GM19238 (cell line): ENCODE measurements at regions not wholly inside any gene's neighbourhood (a gene's known extent, or its start where the extent isn't known, plus 50 kb on each side); places are given as distances from the start of the nearest gene placed in this dataset.
"Not testable (repeated sequence)": the region's sequence is repeated elsewhere in the genome, so short reads cannot be mapped to it uniquely, and the experiment has no call there.

Source experiments
- DNase-seq: peaks from one replicate; pipeline ENCODE4 v3.0.0; 2011; ENCODE audit warnings: low spot score; ENCODE audit not compliant: insufficient read length

- DNase-seq = no peak
Observed at GRCh38 chr6:147667082-147667481, 158.6 kb downstream of the SAMD5 start.

GRCh38 chr6:147674099-147674498 is 165.6 kb downstream of the SAMD5 start:
- DNase-seq = no peak

GRCh38 chr6:147674794-147675193 is 166.3 kb downstream of the SAMD5 start:
- DNase-seq = no peak

- DNase-seq = no peak
Observed at GRCh38 chr6:147675281-147675680, 166.8 kb downstream of the SAMD5 start.

- DNase-seq = no peak
Observed at GRCh38 chr6:147676495-147677199, 168.2 kb downstream of the SAMD5 start.

GRCh38 chr6:147677647-147678046 is 169.2 kb downstream of the SAMD5 start:
- DNase-seq = no peak

GRCh38 chr6:147678253-147678652 is 169.8 kb downstream of the SAMD5 start:
- no peak for DNase-seq

- no peak for DNase-seq
Observed at GRCh38 chr6:147684906-147685305, 176.4 kb downstream of the SAMD5 start.

GRCh38 chr6:147689398-147689797 is 180.9 kb downstream of the SAMD5 start:
- no peak for DNase-seq

GRCh38 chr6:147691446-147691845 is 183.0 kb downstream of the SAMD5 start:
- no peak for DNase-seq

- DNase-seq = no peak
Observed at GRCh38 chr6:147693181-147693580, 184.7 kb downstream of the SAMD5 start.

- DNase-seq = not testable (repeated sequence)
Observed at GRCh38 chr6:147694556-147694955, 186.1 kb downstream of the SAMD5 start.

- DNase-seq = no peak
Observed at GRCh38 chr6:147695819-147696218, 187.3 kb downstream of the SAMD5 start.

GRCh38 chr6:147699140-147699539 is 190.7 kb downstream of the SAMD5 start:
- DNase-seq = no peak

GRCh38 chr6:147699637-147700036 is 191.1 kb downstream of the SAMD5 start:
- DNase-seq = no peak

- DNase-seq = no peak
Observed at GRCh38 chr6:147700436-147701209, 192.1 kb downstream of the SAMD5 start.

GRCh38 chr6:147704691-147705090 is 196.2 kb downstream of the SAMD5 start:
- no peak for DNase-seq

- DNase-seq = no peak
Observed at GRCh38 chr6:147707524-147707923, 199.0 kb downstream of the SAMD5 start.

GRCh38 chr6:147708170-147708569 is 199.7 kb downstream of the SAMD5 start:
- DNase-seq = no peak

GRCh38 chr6:147709396-147710272 is 201.1 kb downstream of the SAMD5 start:
- no peak for DNase-seq

GRCh38 chr6:147710890-147711289 is 202.4 kb downstream of the SAMD5 start:
- DNase-seq = no peak

- no peak for DNase-seq
Observed at GRCh38 chr6:147711476-147711875, 203.0 kb downstream of the SAMD5 start.
